GM12891 (cell line): ENCODE measurements at regions not wholly inside any gene's neighbourhood (a gene's known extent, or its start where the extent isn't known, plus 50 kb on each side); places are given as distances from the start of the nearest gene placed in this dataset.

Source experiments
- POLR2A ChIP-seq: IDR thresholded peaks from 2 replicates; pipeline ENCODE4 v1.6.1; 2011; ENCODE audit warnings: low read depth, low read length, control low read depth
- POLR2AphosphoS5 ChIP-seq: IDR thresholded peaks from 2 replicates; pipeline ENCODE4 v1.6.1; 2011; ENCODE audit warnings: low read depth, low read length, control low read depth
- POU2F2 ChIP-seq: IDR thresholded peaks from 2 replicates; pipeline ENCODE4 v1.6.1; 2011; ENCODE audit warnings: low read depth, mild to moderate bottlenecking, control low read depth, low read length, moderate library complexity
- TAF1 ChIP-seq: IDR thresholded peaks from 2 replicates; pipeline ENCODE4 v1.6.1; 2011; ENCODE audit warnings: low read depth, low read length, control low read depth

GRCh38 chr14:49425921-49426320 lies 160.3 kb downstream of the RPS29 start:
- TF ChIP-seq POLR2AphosphoS5 (no peak), TAF1 (no peak), POU2F2 (no peak), POLR2A (no peak)
